ENCODE measurements at regions not wholly inside any gene's neighbourhood (a gene's known extent, or its start where the extent isn't known, plus 50 kb on each side); places are given as distances from the start of the nearest gene placed in this dataset.

GRCh38 chr12:24714237-24714636 lies 234.7 kb downstream of the BCAT1 start:
- H3K4me2 ChIP-seq (ENCODE audit: low read depth, low read length, poor library complexity, severe bottlenecking): no peak overlapping the region
- no peak overlapping the region for H3K9ac ChIP-seq (ENCODE audit: low read length)
- H3K79me2 ChIP-seq (ENCODE audit: low read length): no peaks in the 10 kb centered on the region
- no peaks in the 10 kb centered on the region for H3K9me2 ChIP-seq (replicated peaks; ENCODE audit: insufficient read depth, low read length)
- H2AFZ ChIP-seq (ENCODE audit: low read length): no peak overlapping the region
- no peaks in the 10 kb centered on the region for H4K20me1 ChIP-seq (ENCODE audit: insufficient read depth, low read depth, low read length)
- no peaks in the 10 kb centered on the region for H3K9me3 ChIP-seq (ENCODE audit: low read length)
- no peak for DNase-seq
- H3K27ac ChIP-seq (ENCODE audit: low read length): no peak overlapping the region
- no peaks in the 10 kb centered on the region for H3K36me3 ChIP-seq (ENCODE audit: insufficient read depth, low read length)
- peaks cover 12% of the 10 kb centered on the region for H3K4me1 ChIP-seq (ENCODE audit: low read length)
- H3K4me3 ChIP-seq (ENCODE audit: low read length): no peak overlapping the region
- H3K27me3 ChIP-seq (ENCODE audit: low read length): no peaks in the 10 kb centered on the region

- Histone ChIP-seq H3K4me1 (ENCODE audit: low read length) (peaks cover 10% of the 10 kb centered on the region), H2AFZ (ENCODE audit: low read length) (no peak overlapping the region)
Observed at GRCh38 chr12:24711056-24712008, 237.6 kb downstream of the BCAT1 start.

GRCh38 chr12:24709216-24709615 lies 239.7 kb downstream of the BCAT1 start:
- H3K27ac ChIP-seq (ENCODE audit: low read length): no peak overlapping the region
- H3K36me3 ChIP-seq (ENCODE audit: insufficient read depth, low read length): no peaks in the 10 kb centered on the region
- no peaks in the 10 kb centered on the region for H3K27me3 ChIP-seq (ENCODE audit: low read length)
- H4K20me1 ChIP-seq (ENCODE audit: insufficient read depth, low read depth, low read length): no peaks in the 10 kb centered on the region
- no peak for DNase-seq
- no peak overlapping the region for H3K9ac ChIP-seq (ENCODE audit: low read length)
- peaks cover 13% of the 10 kb centered on the region for H3K4me1 ChIP-seq (ENCODE audit: low read length)
- no peak overlapping the region for H3K4me2 ChIP-seq (ENCODE audit: low read depth, low read length, poor library complexity, severe bottlenecking)
- H3K4me3 ChIP-seq (ENCODE audit: low read length): no peak overlapping the region
- no peaks in the 10 kb centered on the region for H3K9me2 ChIP-seq (replicated peaks; ENCODE audit: insufficient read depth, low read length)
- H3K9me3 ChIP-seq (ENCODE audit: low read length): no peaks in the 10 kb centered on the region
- H3K79me2 ChIP-seq (ENCODE audit: low read length): no peaks in the 10 kb centered on the region
- H2AFZ ChIP-seq (ENCODE audit: low read length): no peak overlapping the region

More at GRCh38 chr12:24711056-24712008, 237.6 kb downstream of the BCAT1 start:
- no peaks in the 10 kb centered on the region for H3K9me3 ChIP-seq (ENCODE audit: low read length)
- no peak overlapping the region for H3K4me3 ChIP-seq (ENCODE audit: low read length)
- no peaks in the 10 kb centered on the region for H4K20me1 ChIP-seq (ENCODE audit: insufficient read depth, low read depth, low read length)
- no peak for DNase-seq
- no peak overlapping the region for H3K4me2 ChIP-seq (ENCODE audit: low read depth, low read length, poor library complexity, severe bottlenecking)
- no peaks in the 10 kb centered on the region for H3K36me3 ChIP-seq (ENCODE audit: insufficient read depth, low read length)
- no peak overlapping the region for H3K9ac ChIP-seq (ENCODE audit: low read length)
- H3K79me2 ChIP-seq (ENCODE audit: low read length): no peaks in the 10 kb centered on the region
- no peaks in the 10 kb centered on the region for H3K27me3 ChIP-seq (ENCODE audit: low read length)
- H3K27ac ChIP-seq (ENCODE audit: low read length): no peak overlapping the region
- H3K9me2 ChIP-seq (replicated peaks; ENCODE audit: insufficient read depth, low read length): no peaks in the 10 kb centered on the region

- Histone ChIP-seq H3K4me3 (ENCODE audit: low read length) (no peak overlapping the region), H4K20me1 (ENCODE audit: insufficient read depth, low read depth, low read length) (no peaks in the 10 kb centered on the region), H3K27ac (ENCODE audit: low read length) (no peak overlapping the region), H3K9ac (ENCODE audit: low read length) (no peak overlapping the region), H3K4me2 (ENCODE audit: low read depth, low read length, poor library complexity, severe bottlenecking) (no peak overlapping the region), H2AFZ (ENCODE audit: low read length) (no peak overlapping the region), H3K9me2 (replicated peaks; ENCODE audit: insufficient read depth, low read length) (no peaks in the 10 kb centered on the region), H3K79me2 (ENCODE audit: low read length) (no peaks in the 10 kb centered on the region), H3K27me3 (ENCODE audit: low read length) (no peaks in the 10 kb centered on the region), H3K4me1 (ENCODE audit: low read length) (peaks cover 13% of the 10 kb centered on the region), H3K36me3 (ENCODE audit: insufficient read depth, low read length) (no peaks in the 10 kb centered on the region), H3K9me3 (ENCODE audit: low read length) (no peaks in the 10 kb centered on the region)
- DNase-seq: no peak
Observed at GRCh38 chr12:24708718-24709117, 240.2 kb downstream of the BCAT1 start.

GRCh38 chr12:24708043-24708442 lies 240.9 kb downstream of the BCAT1 start:
- Histone ChIP-seq H2AFZ (ENCODE audit: low read length) (no peak overlapping the region), H3K4me1 (ENCODE audit: low read length) (peaks cover 13% of the 10 kb centered on the region), H4K20me1 (ENCODE audit: insufficient read depth, low read depth, low read length) (no peaks in the 10 kb centered on the region), H3K27ac (ENCODE audit: low read length) (no peak overlapping the region), H3K9ac (ENCODE audit: low read length) (no peak overlapping the region), H3K79me2 (ENCODE audit: low read length) (no peaks in the 10 kb centered on the region), H3K4me2 (ENCODE audit: low read depth, low read length, poor library complexity, severe bottlenecking) (no peak overlapping the region), H3K9me2 (replicated peaks; ENCODE audit: insufficient read depth, low read length) (no peaks in the 10 kb centered on the region), H3K9me3 (ENCODE audit: low read length) (no peaks in the 10 kb centered on the region), H3K36me3 (ENCODE audit: insufficient read depth, low read length) (no peaks in the 10 kb centered on the region), H3K27me3 (ENCODE audit: low read length) (no peaks in the 10 kb centered on the region), H3K4me3 (ENCODE audit: low read length) (no peak overlapping the region)
- no peak for DNase-seq

- Histone ChIP-seq H3K4me1 (ENCODE audit: low read length) (peaks cover 13% of the 10 kb centered on the region), H3K4me2 (ENCODE audit: low read depth, low read length, poor library complexity, severe bottlenecking) (no peak overlapping the region), H3K27me3 (ENCODE audit: low read length) (no peaks in the 10 kb centered on the region), H3K4me3 (ENCODE audit: low read length) (no peak overlapping the region), H3K79me2 (ENCODE audit: low read length) (no peaks in the 10 kb centered on the region), H3K9me3 (ENCODE audit: low read length) (no peaks in the 10 kb centered on the region), H3K9me2 (replicated peaks; ENCODE audit: insufficient read depth, low read length) (no peaks in the 10 kb centered on the region), H3K9ac (ENCODE audit: low read length) (no peak overlapping the region), H4K20me1 (ENCODE audit: insufficient read depth, low read depth, low read length) (no peaks in the 10 kb centered on the region), H3K36me3 (ENCODE audit: insufficient read depth, low read length) (no peaks in the 10 kb centered on the region), H2AFZ (ENCODE audit: low read length) (no peak overlapping the region), H3K27ac (ENCODE audit: low read length) (no peak overlapping the region)
- DNase-seq: no peak
Observed at GRCh38 chr12:24707334-24707733, 241.6 kb downstream of the BCAT1 start.

- Histone ChIP-seq H3K4me1 (ENCODE audit: low read length) (peaks cover 13% of the 10 kb centered on the region), H3K36me3 (ENCODE audit: insufficient read depth, low read length) (no peaks in the 10 kb centered on the region), H3K9me3 (ENCODE audit: low read length) (no peaks in the 10 kb centered on the region), H3K9me2 (replicated peaks; ENCODE audit: insufficient read depth, low read length) (no peaks in the 10 kb centered on the region), H3K4me2 (ENCODE audit: low read depth, low read length, poor library complexity, severe bottlenecking) (peak overlapping the region; percentile 31), H3K4me3 (ENCODE audit: low read length) (no peak overlapping the region), H3K27me3 (ENCODE audit: low read length) (no peaks in the 10 kb centered on the region), H3K9ac (ENCODE audit: low read length) (no peak overlapping the region), H3K27ac (ENCODE audit: low read length) (no peak overlapping the region), H3K79me2 (ENCODE audit: low read length) (no peaks in the 10 kb centered on the region), H4K20me1 (ENCODE audit: insufficient read depth, low read depth, low read length) (no peaks in the 10 kb centered on the region), H2AFZ (ENCODE audit: low read length) (no peak overlapping the region)
- DNase-seq: peak; percentile 73
Observed at GRCh38 chr12:24705741-24706358, 243.1 kb downstream of the BCAT1 start.

- H3K4me1 ChIP-seq (ENCODE audit: low read length): peaks cover 13% of the 10 kb centered on the region
- no peaks in the 10 kb centered on the region for H3K79me2 ChIP-seq (ENCODE audit: low read length)
- H3K27ac ChIP-seq (ENCODE audit: low read length): no peak overlapping the region
- H3K4me3 ChIP-seq (ENCODE audit: low read length): no peak overlapping the region
- H2AFZ ChIP-seq (ENCODE audit: low read length): no peak overlapping the region
- no peaks in the 10 kb centered on the region for H3K27me3 ChIP-seq (ENCODE audit: low read length)
- H3K9me2 ChIP-seq (replicated peaks; ENCODE audit: insufficient read depth, low read length): no peaks in the 10 kb centered on the region
- H3K4me2 ChIP-seq (ENCODE audit: low read depth, low read length, poor library complexity, severe bottlenecking): peak overlapping the region; percentile 31
- H4K20me1 ChIP-seq (ENCODE audit: insufficient read depth, low read depth, low read length): no peaks in the 10 kb centered on the region
- H3K36me3 ChIP-seq (ENCODE audit: insufficient read depth, low read length): no peaks in the 10 kb centered on the region
- no peak overlapping the region for H3K9ac ChIP-seq (ENCODE audit: low read length)
- no peak for DNase-seq
- no peaks in the 10 kb centered on the region for H3K9me3 ChIP-seq (ENCODE audit: low read length)
Observed at GRCh38 chr12:24705216-24705615, 243.7 kb downstream of the BCAT1 start.
